ENCODE measurements at regions not wholly inside any gene's neighbourhood (a gene's known extent, or its start where the extent isn't known, plus 50 kb on each side); places are given as distances from the start of the nearest gene placed in this dataset.

DNA sequence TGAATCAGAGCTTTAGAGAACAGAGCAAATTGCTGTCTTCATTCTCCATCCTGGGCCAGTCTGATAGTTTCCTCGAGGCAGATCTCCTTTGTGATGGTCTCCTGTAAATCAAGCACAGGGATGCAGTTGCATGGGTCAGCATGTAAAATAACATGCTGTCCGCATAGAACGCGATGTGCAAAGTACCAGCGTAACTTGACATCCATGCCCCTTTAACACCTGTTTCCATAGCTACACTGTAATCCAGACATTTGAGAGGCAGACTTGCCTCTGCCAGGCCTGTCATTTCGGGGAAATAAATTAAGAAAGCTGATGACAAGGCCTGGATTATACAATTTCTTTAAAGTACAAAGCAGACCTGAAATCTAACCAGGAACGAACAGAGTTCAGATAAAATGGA is 413.5 kb downstream of the TLE4 start:
- no peak for DNase-seq (ENCODE audit: low read depth)
- TF ChIP-seq, protein P1, sequence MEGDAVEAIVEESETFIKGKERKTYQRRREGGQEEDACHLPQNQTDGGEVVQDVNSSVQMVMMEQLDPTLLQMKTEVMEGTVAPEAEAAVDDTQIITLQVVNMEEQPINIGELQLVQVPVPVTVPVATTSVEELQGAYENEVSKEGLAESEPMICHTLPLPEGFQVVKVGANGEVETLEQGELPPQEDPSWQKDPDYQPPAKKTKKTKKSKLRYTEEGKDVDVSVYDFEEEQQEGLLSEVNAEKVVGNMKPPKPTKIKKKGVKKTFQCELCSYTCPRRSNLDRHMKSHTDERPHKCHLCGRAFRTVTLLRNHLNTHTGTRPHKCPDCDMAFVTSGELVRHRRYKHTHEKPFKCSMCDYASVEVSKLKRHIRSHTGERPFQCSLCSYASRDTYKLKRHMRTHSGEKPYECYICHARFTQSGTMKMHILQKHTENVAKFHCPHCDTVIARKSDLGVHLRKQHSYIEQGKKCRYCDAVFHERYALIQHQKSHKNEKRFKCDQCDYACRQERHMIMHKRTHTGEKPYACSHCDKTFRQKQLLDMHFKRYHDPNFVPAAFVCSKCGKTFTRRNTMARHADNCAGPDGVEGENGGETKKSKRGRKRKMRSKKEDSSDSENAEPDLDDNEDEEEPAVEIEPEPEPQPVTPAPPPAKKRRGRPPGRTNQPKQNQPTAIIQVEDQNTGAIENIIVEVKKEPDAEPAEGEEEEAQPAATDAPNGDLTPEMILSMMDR (IDR thresholded peaks at IDR 0.05; ENCODE audit: control insufficient read depth, extremely low read depth, insufficient read depth), result no peak
- H3K4me3 ChIP-seq (ENCODE audit: low read depth, low read length), result no peak overlapping the region

DNA sequence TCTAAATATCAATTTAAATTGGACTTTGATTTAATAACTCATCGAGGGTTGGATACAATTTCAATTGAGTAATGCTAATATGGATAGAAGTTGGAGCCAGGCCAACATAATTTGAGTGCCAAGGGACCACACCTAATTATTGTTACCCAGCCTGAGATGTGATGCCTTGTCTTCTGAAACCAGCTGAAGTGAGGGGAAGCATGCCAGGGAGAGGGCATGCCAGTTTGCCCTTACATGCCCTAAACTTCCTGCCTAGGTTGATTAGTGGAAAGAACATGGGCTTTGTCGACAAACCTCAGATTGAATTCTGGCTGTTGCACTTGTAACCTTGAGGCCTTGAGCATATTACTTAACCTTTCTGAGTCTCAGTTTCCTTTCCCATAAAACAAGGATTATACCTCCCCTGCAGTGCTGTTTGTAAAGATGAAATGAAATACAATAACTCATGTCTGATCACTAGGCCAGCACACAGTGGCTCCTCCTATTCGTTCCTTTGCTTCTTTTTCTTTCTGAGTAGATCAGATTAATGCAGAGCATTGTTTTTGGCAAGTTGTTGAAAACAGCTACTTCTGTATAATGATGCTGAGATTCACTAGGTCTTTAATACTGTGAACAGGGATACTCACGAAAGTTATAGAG is 412.8 kb downstream of the TLE4 start:
- TF ChIP-seq, protein P1 (IDR thresholded peaks at IDR 0.05; ENCODE audit: control insufficient read depth, extremely low read depth, insufficient read depth), result no peak
- no peak for DNase-seq (ENCODE audit: low read depth)

DNA sequence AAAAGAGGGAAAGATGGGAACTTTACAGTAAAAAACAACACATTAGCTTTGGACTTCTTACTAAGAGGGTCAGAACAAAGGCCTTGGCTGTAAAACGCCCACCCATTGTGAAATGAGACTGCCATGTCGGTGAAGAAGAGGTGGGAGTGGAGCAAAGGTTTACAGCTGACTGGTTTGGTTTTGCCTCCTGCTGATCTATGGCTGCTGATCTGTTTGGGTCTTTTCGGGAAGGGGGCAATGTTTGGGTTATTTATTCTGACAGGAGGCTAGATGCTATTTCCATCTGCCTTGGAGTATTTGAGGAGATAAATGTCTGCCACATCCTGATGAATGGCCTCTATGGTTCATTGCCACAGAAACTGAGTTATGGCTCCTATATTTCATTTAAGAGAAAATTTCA is 408.7 kb downstream of the TLE4 start:
- TF ChIP-seq, protein P1 (IDR thresholded peaks at IDR 0.05; ENCODE audit: control insufficient read depth, extremely low read depth, insufficient read depth), result no peak

More for the DNA sequence above, 412.8 kb downstream of the TLE4 start:
- H3K4me3 ChIP-seq (ENCODE audit: low read depth, low read length), result no peak overlapping the region

DNA sequence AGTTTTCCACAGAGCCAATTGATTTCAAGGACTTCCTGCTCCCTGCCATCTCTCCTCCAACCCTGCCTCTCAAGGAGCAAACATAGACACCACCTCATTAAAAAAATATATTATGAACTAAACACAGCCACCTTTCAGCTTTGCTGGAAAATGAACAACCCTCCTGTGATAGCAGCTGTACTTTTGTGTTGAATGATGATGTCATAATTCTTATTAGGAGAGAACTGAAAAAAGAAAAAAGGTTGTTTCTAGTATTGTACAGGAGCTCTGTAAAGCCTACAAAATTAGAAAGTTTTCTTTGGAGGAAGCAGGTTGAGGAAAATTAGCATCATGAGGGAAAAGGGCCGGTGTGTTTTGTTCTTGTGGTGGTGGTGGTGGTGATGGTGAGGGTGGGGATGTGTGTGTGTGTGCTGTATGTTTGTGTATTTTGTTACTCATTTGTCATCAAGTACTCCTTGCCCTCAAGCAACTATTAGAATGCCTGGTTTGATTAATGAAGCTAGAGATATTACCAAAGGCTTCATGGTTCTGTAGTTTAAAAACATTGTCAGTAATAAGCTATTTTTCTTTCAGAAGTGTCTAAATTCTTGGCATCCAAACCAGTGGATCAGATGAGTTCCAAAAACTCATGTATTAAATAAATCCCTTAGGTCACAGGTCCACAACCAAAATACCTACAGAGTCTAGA is 405.9 kb downstream of the TLE4 start:
- DNase-seq (ENCODE audit: low read depth), result no peak
- no peak overlapping the region for H3K4me3 ChIP-seq (ENCODE audit: low read depth, low read length)
- TF ChIP-seq, protein P1 (IDR thresholded peaks at IDR 0.05; ENCODE audit: control insufficient read depth, extremely low read depth, insufficient read depth), result no peak

More for the DNA sequence above, 408.7 kb downstream of the TLE4 start:
- DNase-seq (ENCODE audit: low read depth), result no peak
- H3K4me3 ChIP-seq (ENCODE audit: low read depth, low read length), result no peak overlapping the region

DNA sequence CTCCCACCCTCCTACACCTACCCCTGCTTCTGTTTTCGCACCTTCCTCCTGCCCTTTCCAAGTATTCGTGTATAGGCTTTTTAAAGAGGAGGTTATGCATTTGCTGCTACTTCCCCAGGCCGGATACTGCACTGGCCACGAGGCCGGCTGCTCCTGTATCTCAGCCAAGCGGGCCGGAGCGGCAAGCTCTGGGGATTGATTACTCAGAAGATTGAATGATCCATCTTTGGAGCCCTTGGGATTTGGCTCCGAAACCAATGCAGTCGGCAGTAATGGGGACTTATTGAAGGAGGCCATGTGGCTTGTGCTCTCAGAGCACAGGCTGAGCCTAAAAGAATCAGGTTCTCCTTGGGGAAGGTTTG is 405.3 kb downstream of the TLE4 start:
- no peak for DNase-seq (ENCODE audit: low read depth)
- TF ChIP-seq, protein P1 (IDR thresholded peaks at IDR 0.05; ENCODE audit: control insufficient read depth, extremely low read depth, insufficient read depth), result no peak
- no peak overlapping the region for H3K4me3 ChIP-seq (ENCODE audit: low read depth, low read length)

DNA sequence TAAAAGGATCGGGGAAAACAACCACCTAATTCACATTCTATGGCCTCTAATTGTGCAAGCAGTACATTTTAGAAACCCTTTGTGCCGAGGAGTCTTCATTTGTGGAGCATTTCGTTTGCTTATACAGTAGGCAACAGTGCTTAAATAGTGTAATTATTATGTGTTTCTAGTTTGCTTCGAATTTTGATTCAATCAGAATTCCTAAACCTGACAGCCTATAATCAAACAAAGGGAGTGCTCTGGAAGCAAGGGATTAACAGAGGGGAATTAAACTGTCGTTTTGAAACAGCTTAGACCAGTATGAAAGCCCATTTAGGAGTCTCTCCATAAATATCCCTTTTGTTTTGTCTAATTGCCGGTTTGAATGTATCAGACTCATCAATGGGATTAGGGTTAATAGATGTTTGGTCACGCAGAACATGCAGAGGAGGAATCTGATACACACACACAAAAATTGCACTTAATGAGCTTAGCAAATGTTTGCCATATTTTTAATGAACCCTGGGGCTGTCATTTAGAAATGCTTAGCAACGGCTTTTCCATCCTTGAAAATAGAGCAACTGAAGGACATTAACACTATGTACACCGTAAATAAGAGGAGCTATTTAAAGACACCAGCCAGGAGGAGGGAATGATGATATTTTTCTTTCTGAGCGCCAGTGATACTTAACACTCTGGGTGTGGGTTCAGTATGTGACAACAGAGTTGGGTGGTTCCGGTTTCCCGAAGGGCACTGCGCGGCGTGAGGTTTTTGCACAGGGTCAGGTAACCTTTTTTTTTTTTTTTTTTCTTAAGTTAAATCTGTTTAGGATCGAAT is 404.7 kb downstream of the TLE4 start:
- TF ChIP-seq, protein P1 (IDR thresholded peaks at IDR 0.05; ENCODE audit: control insufficient read depth, extremely low read depth, insufficient read depth), result no peak
- H3K4me3 ChIP-seq (ENCODE audit: low read depth, low read length), result no peak overlapping the region
- no peak for DNase-seq (ENCODE audit: low read depth)
